ENCODE measurements at regions not wholly inside any gene's neighbourhood (a gene's known extent, or its start where the extent isn't known, plus 50 kb on each side); places are given as distances from the start of the nearest gene placed in this dataset.

DNA sequence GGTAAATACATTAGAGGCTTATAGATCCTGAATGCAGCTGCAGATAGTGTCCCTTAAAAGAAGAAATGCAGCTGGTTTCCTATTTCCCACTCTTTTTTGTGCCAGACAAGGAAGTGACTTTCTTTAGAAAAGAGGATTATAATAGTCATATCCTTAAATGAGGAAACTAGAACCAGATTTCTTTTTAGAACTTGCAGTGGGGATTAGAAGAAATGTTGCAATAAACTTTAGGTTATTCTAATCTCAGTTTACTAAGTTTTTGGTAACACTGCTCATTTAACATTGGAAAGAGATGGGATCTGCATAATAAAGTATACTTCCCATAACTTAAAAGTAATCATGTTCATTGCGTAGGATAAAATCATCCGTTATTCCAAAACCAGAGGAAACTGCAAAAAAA is 101.9 kb downstream of the SLIT2 start:
- no CpG with 5 or more reads among the region's 2 CpGs for WGBS (ENCODE audit: insufficient coverage, low lambda C conversion rate)
- Histone ChIP-seq H3K4me3 (ENCODE audit: low read length) (no peak overlapping the region), H3K4me1 (ENCODE audit: control insufficient read depth, insufficient read depth, low read length) (no peaks in the 10 kb centered on the region), H3K27me3 (ENCODE audit: control insufficient read depth, insufficient read depth, low read length) (no peaks in the 10 kb centered on the region), H3K27ac (ENCODE audit: low read length) (no peak overlapping the region), H3K36me3 (ENCODE audit: control insufficient read depth, insufficient read depth, low read length) (no peaks in the 10 kb centered on the region), H3K9me3 (ENCODE audit: control insufficient read depth, low read depth, low read length) (no peaks in the 10 kb centered on the region)
- DNase-seq = no peak

DNA sequence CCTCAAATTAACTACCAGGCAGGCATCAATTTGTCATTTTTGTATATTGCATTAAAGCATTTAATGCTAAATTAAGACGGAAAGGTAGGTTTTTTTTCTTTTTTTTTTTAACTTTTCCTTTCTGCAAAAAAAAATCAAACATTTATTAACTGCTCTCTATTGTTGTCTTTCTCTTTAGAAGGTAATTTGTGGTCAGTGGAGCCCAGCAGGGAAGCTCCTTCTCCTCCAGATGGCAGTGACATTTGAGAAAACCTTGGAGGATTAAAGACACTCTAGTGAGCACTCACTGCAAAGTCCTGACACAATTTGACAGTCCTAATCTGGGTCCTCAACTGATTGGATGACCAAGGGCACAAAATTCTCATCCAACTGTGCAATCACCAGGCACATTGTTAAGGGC is 102.4 kb downstream of the SLIT2 start:
- H3K36me3 ChIP-seq (ENCODE audit: control insufficient read depth, insufficient read depth, low read length) = no peaks in the 10 kb centered on the region
- H3K4me1 ChIP-seq (ENCODE audit: control insufficient read depth, insufficient read depth, low read length) = no peaks in the 10 kb centered on the region
- no peaks in the 10 kb centered on the region for H3K27me3 ChIP-seq (ENCODE audit: control insufficient read depth, insufficient read depth, low read length)
- no peak overlapping the region for H3K4me3 ChIP-seq (ENCODE audit: low read length)
- 100% methylated on average over 1 of the region's 1 CpG for WGBS (ENCODE audit: insufficient coverage, low lambda C conversion rate)
- no peak overlapping the region for H3K27ac ChIP-seq (ENCODE audit: low read length)
- H3K9me3 ChIP-seq (ENCODE audit: control insufficient read depth, low read depth, low read length) = no peaks in the 10 kb centered on the region
- no peak for DNase-seq

DNA sequence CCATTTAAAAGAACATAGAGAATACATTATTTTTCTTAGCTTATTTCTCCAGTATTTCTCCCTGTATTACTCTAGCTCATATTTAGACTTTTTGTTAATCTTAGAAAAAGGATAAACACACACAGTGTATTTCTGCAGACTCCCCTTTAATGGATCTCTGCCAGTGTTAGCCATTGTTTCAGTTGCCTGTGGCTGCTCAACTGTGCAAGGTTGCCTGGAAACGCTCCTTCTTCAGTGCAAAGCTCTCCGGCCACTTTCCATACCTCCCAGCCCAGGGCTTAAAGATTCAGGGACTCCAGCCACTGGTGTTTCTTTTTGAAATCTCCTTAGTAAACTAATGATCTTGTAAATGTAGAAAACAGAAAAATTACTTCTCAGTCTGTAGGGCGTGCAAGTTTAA is 104.9 kb downstream of the SLIT2 start:
- DNase-seq = no peak
- Histone ChIP-seq H3K4me1 (ENCODE audit: control insufficient read depth, insufficient read depth, low read length) (no peaks in the 10 kb centered on the region), H3K4me3 (ENCODE audit: low read length) (no peak overlapping the region), H3K27ac (ENCODE audit: low read length) (no peak overlapping the region), H3K36me3 (ENCODE audit: control insufficient read depth, insufficient read depth, low read length) (no peaks in the 10 kb centered on the region), H3K27me3 (ENCODE audit: control insufficient read depth, insufficient read depth, low read length) (no peaks in the 10 kb centered on the region), H3K9me3 (ENCODE audit: control insufficient read depth, low read depth, low read length) (no peaks in the 10 kb centered on the region)
- WGBS (ENCODE audit: insufficient coverage, low lambda C conversion rate) = 58% methylated on average over 1 of the region's 3 CpGs

DNA sequence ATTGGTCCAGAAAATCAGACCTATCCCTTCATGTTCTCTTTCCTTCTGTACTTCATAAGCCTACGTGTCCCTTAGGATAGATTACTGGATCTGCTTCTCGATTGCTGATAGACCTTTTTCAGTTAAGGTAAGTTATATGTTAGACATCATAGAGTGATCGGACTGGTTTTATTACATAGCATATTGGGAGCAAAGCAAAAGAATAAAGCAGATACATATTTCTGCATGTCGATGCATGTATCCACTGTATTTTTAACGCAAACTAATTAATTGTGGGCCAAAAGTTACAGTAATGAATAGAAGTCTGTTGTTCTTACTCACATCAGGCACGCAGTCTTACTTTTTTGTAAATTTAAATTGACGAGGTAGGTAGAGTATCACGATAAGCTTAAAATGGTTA is 106.4 kb downstream of the SLIT2 start:
- no peak overlapping the region for H3K27ac ChIP-seq (ENCODE audit: low read length)
- no peaks in the 10 kb centered on the region for H3K27me3 ChIP-seq (ENCODE audit: control insufficient read depth, insufficient read depth, low read length)
- H3K9me3 ChIP-seq (ENCODE audit: control insufficient read depth, low read depth, low read length) = no peaks in the 10 kb centered on the region
- WGBS (ENCODE audit: insufficient coverage, low lambda C conversion rate) = 92% methylated on average over 5 of the region's 8 CpGs
- H3K4me3 ChIP-seq (ENCODE audit: low read length) = no peak overlapping the region
- no peaks in the 10 kb centered on the region for H3K36me3 ChIP-seq (ENCODE audit: control insufficient read depth, insufficient read depth, low read length)
- DNase-seq = no peak
- H3K4me1 ChIP-seq (ENCODE audit: control insufficient read depth, insufficient read depth, low read length) = no peaks in the 10 kb centered on the region

DNA sequence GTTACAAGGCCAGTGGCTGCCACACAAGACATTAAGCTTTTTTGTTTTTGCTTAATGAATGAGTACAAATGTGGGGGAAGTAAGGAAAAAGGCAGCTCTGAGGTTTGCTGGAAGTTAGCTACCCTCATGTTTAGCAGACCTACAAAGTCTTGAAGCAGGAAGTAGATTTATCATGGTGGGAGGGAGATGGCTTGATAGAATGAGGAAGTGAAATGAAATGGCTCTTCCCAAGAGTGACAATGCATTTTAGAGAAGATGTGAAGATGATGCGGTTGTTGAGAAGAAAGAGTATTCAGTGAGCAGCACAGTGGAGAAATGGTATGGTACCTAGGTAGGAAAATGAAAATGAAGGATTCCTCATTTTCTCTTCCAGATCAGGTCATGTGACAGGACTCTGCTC is 108.0 kb downstream of the SLIT2 start:
- H3K27ac ChIP-seq (ENCODE audit: low read length) = no peak overlapping the region
- H3K4me1 ChIP-seq (ENCODE audit: control insufficient read depth, insufficient read depth, low read length) = no peaks in the 10 kb centered on the region
- no peak for DNase-seq
- no peak overlapping the region for H3K4me3 ChIP-seq (ENCODE audit: low read length)
- H3K9me3 ChIP-seq (ENCODE audit: control insufficient read depth, low read depth, low read length) = no peaks in the 10 kb centered on the region
- WGBS (ENCODE audit: insufficient coverage, low lambda C conversion rate) = no CpG with 5 or more reads among the region's 1 CpG
- no peaks in the 10 kb centered on the region for H3K36me3 ChIP-seq (ENCODE audit: control insufficient read depth, insufficient read depth, low read length)
- no peaks in the 10 kb centered on the region for H3K27me3 ChIP-seq (ENCODE audit: control insufficient read depth, insufficient read depth, low read length)

DNA sequence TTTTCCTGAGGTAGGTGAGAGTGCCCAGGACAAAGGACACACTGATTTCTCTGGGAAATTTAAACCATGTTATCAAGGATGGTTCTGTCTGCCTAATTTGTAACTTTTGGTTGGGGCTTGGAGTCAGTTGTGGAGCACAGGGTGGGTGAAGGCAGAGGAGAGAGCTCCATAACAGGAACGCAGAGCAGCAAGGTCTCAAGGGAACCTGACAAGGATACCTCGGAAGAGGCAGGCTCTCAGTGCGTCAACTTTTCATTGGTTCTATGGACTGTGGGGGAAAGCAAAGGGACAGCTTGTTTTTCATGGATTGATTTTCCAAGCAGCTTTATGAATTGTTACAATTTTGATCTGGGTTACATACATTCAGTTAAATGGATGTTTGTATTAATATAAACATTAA is 110.4 kb downstream of the SLIT2 start:
- DNase-seq = no peak
- Histone ChIP-seq H3K27ac (ENCODE audit: low read length) (no peak overlapping the region), H3K4me1 (ENCODE audit: control insufficient read depth, insufficient read depth, low read length) (no peaks in the 10 kb centered on the region), H3K27me3 (ENCODE audit: control insufficient read depth, insufficient read depth, low read length) (no peaks in the 10 kb centered on the region), H3K36me3 (ENCODE audit: control insufficient read depth, insufficient read depth, low read length) (no peaks in the 10 kb centered on the region), H3K9me3 (ENCODE audit: control insufficient read depth, low read depth, low read length) (no peaks in the 10 kb centered on the region), H3K4me3 (ENCODE audit: low read length) (no peak overlapping the region)
- WGBS (ENCODE audit: insufficient coverage, low lambda C conversion rate) = 100% methylated on average over 3 of the region's 3 CpGs

DNA sequence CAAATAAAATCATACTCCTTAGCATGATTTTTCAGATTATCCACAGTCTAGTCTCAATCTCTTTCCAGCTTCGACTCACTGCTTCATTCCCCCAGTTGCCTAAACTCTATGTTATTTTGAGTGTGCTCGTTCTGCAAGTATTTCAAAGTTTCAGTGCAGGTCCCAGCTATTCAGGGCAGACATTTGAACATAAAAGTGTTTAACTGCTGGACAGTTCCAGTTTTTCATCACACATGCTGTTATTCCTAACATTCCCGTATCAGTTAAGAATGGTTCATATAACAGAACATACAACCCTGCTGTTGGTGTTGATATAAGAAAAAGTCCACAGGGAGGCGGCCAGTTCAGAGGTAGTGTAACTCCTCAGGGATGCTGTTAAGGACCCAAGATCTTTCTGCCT is 113.3 kb downstream of the SLIT2 start:
- Histone ChIP-seq H3K4me1 (ENCODE audit: control insufficient read depth, insufficient read depth, low read length) (no peaks in the 10 kb centered on the region), H3K36me3 (ENCODE audit: control insufficient read depth, insufficient read depth, low read length) (no peaks in the 10 kb centered on the region), H3K4me3 (ENCODE audit: low read length) (no peak overlapping the region), H3K9me3 (ENCODE audit: control insufficient read depth, low read depth, low read length) (no peaks in the 10 kb centered on the region), H3K27ac (ENCODE audit: low read length) (no peak overlapping the region), H3K27me3 (ENCODE audit: control insufficient read depth, insufficient read depth, low read length) (no peaks in the 10 kb centered on the region)
- WGBS (ENCODE audit: insufficient coverage, low lambda C conversion rate) = no CpG with 5 or more reads among the region's 4 CpGs
- DNase-seq = no peak

DNA sequence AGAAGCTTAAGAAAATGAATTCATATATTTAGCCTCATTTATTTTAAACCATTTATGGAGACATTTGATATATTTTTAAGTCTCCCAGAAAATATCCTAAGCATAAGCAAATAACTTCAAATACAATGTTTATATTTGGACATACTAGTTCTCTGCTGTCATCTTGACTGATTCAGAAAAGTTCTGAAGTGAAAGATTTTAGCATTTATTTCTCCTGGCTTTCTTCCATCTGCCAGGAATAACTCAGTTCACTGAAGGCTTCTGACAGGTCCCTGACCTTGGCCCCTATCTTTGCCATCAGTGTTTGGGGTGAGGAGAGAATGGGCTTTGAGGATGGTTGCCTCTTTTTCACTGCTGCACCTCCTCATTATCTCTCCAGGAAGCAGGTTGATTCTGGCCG is 115.7 kb downstream of the SLIT2 start:
- H3K9me3 ChIP-seq (ENCODE audit: control insufficient read depth, low read depth, low read length) = no peaks in the 10 kb centered on the region
- no peaks in the 10 kb centered on the region for H3K36me3 ChIP-seq (ENCODE audit: control insufficient read depth, insufficient read depth, low read length)
- DNase-seq = no peak
- WGBS (ENCODE audit: insufficient coverage, low lambda C conversion rate) = no CpG with 5 or more reads among the region's 1 CpG
- no peak overlapping the region for H3K27ac ChIP-seq (ENCODE audit: low read length)
- no peaks in the 10 kb centered on the region for H3K4me1 ChIP-seq (ENCODE audit: control insufficient read depth, insufficient read depth, low read length)
- no peak overlapping the region for H3K4me3 ChIP-seq (ENCODE audit: low read length)
- H3K27me3 ChIP-seq (ENCODE audit: control insufficient read depth, insufficient read depth, low read length) = no peaks in the 10 kb centered on the region

DNA sequence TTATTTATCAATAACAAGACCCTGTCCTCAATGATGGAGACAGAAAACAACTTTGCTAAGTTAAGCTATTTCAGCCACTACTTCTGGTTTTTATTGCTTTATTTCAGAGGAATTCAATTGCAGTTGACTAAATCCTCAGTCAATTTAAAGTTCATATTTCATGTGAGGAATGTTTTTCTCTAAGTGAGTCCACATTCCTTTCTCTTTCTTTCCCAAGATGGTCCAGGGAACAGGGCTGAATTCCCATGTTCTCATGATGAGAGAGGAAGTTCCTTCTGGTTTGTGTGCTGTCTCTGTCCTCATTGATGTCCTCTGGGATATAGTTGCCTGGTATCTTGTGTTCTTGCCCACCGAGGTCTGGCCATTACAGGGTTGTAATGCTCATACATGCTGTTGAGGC is 117.2 kb downstream of the SLIT2 start:
- DNase-seq = no peak
- Histone ChIP-seq H3K36me3 (ENCODE audit: control insufficient read depth, insufficient read depth, low read length) (no peaks in the 10 kb centered on the region), H3K27ac (ENCODE audit: low read length) (no peak overlapping the region), H3K9me3 (ENCODE audit: control insufficient read depth, low read depth, low read length) (no peaks in the 10 kb centered on the region), H3K4me1 (ENCODE audit: control insufficient read depth, insufficient read depth, low read length) (no peaks in the 10 kb centered on the region), H3K4me3 (ENCODE audit: low read length) (no peak overlapping the region), H3K27me3 (ENCODE audit: control insufficient read depth, insufficient read depth, low read length) (no peaks in the 10 kb centered on the region)
- no CpG with 5 or more reads among the region's 1 CpG for WGBS (ENCODE audit: insufficient coverage, low lambda C conversion rate)

DNA sequence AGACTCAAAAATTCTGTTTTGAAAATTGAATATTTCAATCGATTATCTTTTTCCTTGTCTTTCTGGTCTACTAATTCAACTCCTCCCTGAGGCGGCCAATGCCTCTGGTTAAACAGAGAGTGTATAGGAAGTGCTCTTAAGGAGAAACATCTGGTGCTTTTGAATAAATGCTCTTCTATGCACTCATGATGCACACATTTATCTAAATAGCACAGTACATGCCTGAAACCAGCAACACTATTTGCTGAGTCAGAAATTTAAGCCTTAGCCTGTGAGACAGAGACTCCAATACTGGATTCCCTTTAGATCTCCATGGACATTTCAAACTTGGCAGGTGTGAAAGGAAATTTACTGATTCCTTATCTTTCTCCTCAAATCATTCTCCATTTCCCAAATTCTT is 118.6 kb downstream of the SLIT2 start:
- 90% methylated on average over 2 of the region's 2 CpGs for WGBS (ENCODE audit: insufficient coverage, low lambda C conversion rate)
- no peak overlapping the region for H3K4me3 ChIP-seq (ENCODE audit: low read length)
- DNase-seq = no peak
- H3K27me3 ChIP-seq (ENCODE audit: control insufficient read depth, insufficient read depth, low read length) = no peaks in the 10 kb centered on the region
- no peaks in the 10 kb centered on the region for H3K9me3 ChIP-seq (ENCODE audit: control insufficient read depth, low read depth, low read length)
- no peaks in the 10 kb centered on the region for H3K4me1 ChIP-seq (ENCODE audit: control insufficient read depth, insufficient read depth, low read length)
- no peak overlapping the region for H3K27ac ChIP-seq (ENCODE audit: low read length)
- no peaks in the 10 kb centered on the region for H3K36me3 ChIP-seq (ENCODE audit: control insufficient read depth, insufficient read depth, low read length)

DNA sequence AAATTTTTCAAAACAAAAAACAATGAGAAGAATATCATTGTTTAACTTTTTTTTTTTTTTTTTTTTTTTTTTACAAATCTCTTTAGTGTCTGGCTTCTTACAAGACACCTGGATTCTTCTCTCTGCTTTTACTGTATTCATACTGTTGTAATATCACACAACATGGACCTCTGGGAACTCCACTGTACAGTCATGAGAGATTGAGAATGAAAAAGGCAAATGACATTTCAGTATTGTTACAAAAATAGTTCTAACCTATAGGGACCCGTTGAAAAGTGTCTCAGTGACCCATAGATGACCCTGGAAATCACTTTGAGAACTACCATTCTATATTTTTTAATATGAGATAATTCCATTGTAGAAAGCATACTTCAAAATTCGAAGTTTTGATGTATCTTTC is 124.4 kb downstream of the SLIT2 start:
- no peaks in the 10 kb centered on the region for H3K4me1 ChIP-seq (ENCODE audit: control insufficient read depth, insufficient read depth, low read length)
- H3K9me3 ChIP-seq (ENCODE audit: control insufficient read depth, low read depth, low read length) = no peaks in the 10 kb centered on the region
- no peaks in the 10 kb centered on the region for H3K27me3 ChIP-seq (ENCODE audit: control insufficient read depth, insufficient read depth, low read length)
- H3K4me3 ChIP-seq (ENCODE audit: low read length) = no peak overlapping the region
- WGBS (ENCODE audit: insufficient coverage, low lambda C conversion rate) = 100% methylated on average over 1 of the region's 2 CpGs
- H3K27ac ChIP-seq (ENCODE audit: low read length) = no peak overlapping the region
- H3K36me3 ChIP-seq (ENCODE audit: control insufficient read depth, insufficient read depth, low read length) = no peaks in the 10 kb centered on the region
- no peak for DNase-seq

Measured in large intestine (tissue), 3 donors.